NCI-H2196 treated with DMSO at 0.1 percent for 48 hours (cell line): ENCODE measurements at regions not wholly inside any gene's neighbourhood (a gene's known extent, or its start where the extent isn't known, plus 50 kb on each side); places are given as distances from the start of the nearest gene placed in this dataset.

Source experiments
- DNase-seq: peaks from one replicate; lab custom pipeline; 2025; ENCODE audit not compliant: unreplicated experiment; lab: John Stamatoyannopoulos, UW

GRCh38 chr3:22106213-22106896, 355.3 kb upstream of the ZNF385D start:
- DNase-seq, result no peak

- DNase-seq, result no peak
Measured at GRCh38 chr3:22111226-22111625, 360.2 kb upstream of the ZNF385D start.

- no peak for DNase-seq
Measured at GRCh38 chr3:22113453-22113852, 362.4 kb upstream of the ZNF385D start.

GRCh38 chr3:22115581-22115980, 364.6 kb upstream of the ZNF385D start:
- no peak for DNase-seq

- no peak for DNase-seq
Measured at GRCh38 chr3:22117091-22117490, 366.1 kb upstream of the ZNF385D start.

- no peak for DNase-seq
Measured at GRCh38 chr3:22117751-22118346, 366.8 kb upstream of the ZNF385D start.

- no peak for DNase-seq
Measured at GRCh38 chr3:22118542-22118941, 367.5 kb upstream of the ZNF385D start.

GRCh38 chr3:22121068-22121701, 370.2 kb upstream of the ZNF385D start:
- no peak for DNase-seq

GRCh38 chr3:22122567-22122966, 371.6 kb upstream of the ZNF385D start:
- no peak for DNase-seq

- DNase-seq, result no peak
Measured at GRCh38 chr3:22129101-22129500, 378.1 kb upstream of the ZNF385D start.

- no peak for DNase-seq
Measured at GRCh38 chr3:22141769-22142168, 390.8 kb upstream of the ZNF385D start.

GRCh38 chr3:22147161-22147560, 396.2 kb upstream of the ZNF385D start:
- no peak for DNase-seq

GRCh38 chr3:22156868-22157267, 405.9 kb upstream of the ZNF385D start:
- no peak for DNase-seq

GRCh38 chr3:22157848-22158247, 406.8 kb upstream of the ZNF385D start:
- DNase-seq, result no peak

GRCh38 chr3:22159004-22159695, 408.1 kb upstream of the ZNF385D start:
- DNase-seq, result no peak

GRCh38 chr3:22161315-22161714, 410.3 kb upstream of the ZNF385D start:
- DNase-seq, result no peak

- no peak for DNase-seq
Measured at GRCh38 chr3:22170370-22170769, 419.4 kb upstream of the ZNF385D start.

GRCh38 chr3:22172964-22173363, 422.0 kb upstream of the ZNF385D start:
- DNase-seq, result no peak

- no peak for DNase-seq
Measured at GRCh38 chr3:22175947-22176346, 424.9 kb upstream of the ZNF385D start.

GRCh38 chr3:22176911-22177310, 425.9 kb upstream of the ZNF385D start:
- DNase-seq, result no peak

GRCh38 chr3:22189616-22190015, 438.6 kb upstream of the ZNF385D start:
- no peak for DNase-seq

GRCh38 chr3:22199095-22199494, 448.1 kb upstream of the ZNF385D start:
- no peak for DNase-seq
